K562 (cell line): ENCODE measurements at regions not wholly inside any gene's neighbourhood (a gene's known extent, or its start where the extent isn't known, plus 50 kb on each side); places are given as distances from the start of the nearest gene placed in this dataset.

Experiments
- CBX2 ChIP-seq: fragments of 200-600 bp; sonication (generic); IDR thresholded peaks from one replicate; pipeline ENCODE4 v1.6.1; 2012; ENCODE audit warnings: mild to moderate bottlenecking, low read length, inconsistent platforms; ENCODE audit not compliant: insufficient read depth, poor library complexity, severe bottlenecking
- CTCF ChIP-seq, 3 experiments: IDR thresholded peaks in 2 of 3; conservative IDR thresholded peaks in 1 of 3; 2 replicates each; pipeline ENCODE4 v1.5.1; 2011 to 2012; ENCODE audit warnings: low read length in 3 of 3, mild to moderate bottlenecking in 3 of 3, control low read depth in 2 of 3, improper control_type of control experiment in 1 of 3, inconsistent platforms in 1 of 3, low read depth in 1 of 3, mixed read lengths in 1 of 3, moderate library complexity in 1 of 3; ENCODE audit not compliant: insufficient read depth in 2 of 3
- FOXP1 ChIP-seq: sonication (generic); formaldehyde crosslinking; IDR thresholded peaks from 2 replicates; pipeline ENCODE4 v1.8.0; 2022; ENCODE audit warnings: mild to moderate bottlenecking, missing genetic modification reagents
- IFI16 ChIP-seq: fragments of 250-450 bp; sonication (Bioruptor Pico); IDR thresholded peaks from 2 replicates; pipeline ENCODE4 v2.1.2; 2022; ENCODE audit warnings: mild to moderate bottlenecking, inconsistent platforms
- IRF1 ChIP-seq: sonication (generic); formaldehyde crosslinking; IDR thresholded peaks from 2 replicates; pipeline ENCODE4 v1.8.0; 2022; ENCODE audit warnings: missing genetic modification reagents, mild to moderate bottlenecking, borderline replicate concordance
- TEAD4 ChIP-seq, 2 experiments: sonication (generic) in 1 of 2; formaldehyde crosslinking in 1 of 2; IDR thresholded peaks; 2 replicates each; pipeline versions ENCODE4 v1.6.1 to v1.8.0; 2012 to 2022; ENCODE audit warnings: borderline replicate concordance in 1 of 2, inconsistent platforms in 1 of 2, low read length in 1 of 2, mild to moderate bottlenecking in 1 of 2, missing genetic modification reagents in 1 of 2

GRCh38 chr9:78982849-78983248 lies 588.9 kb upstream of the TLE4 start:
- TF ChIP-seq TEAD4 (IDR thresholded peaks at IDR 0.05; ENCODE audit: low read length): no peak
- no peak for TF ChIP-seq TEAD4 (CRISPR knock-in tag; IDR thresholded peaks at IDR 0.05; ENCODE audit: borderline replicate concordance)
- TF ChIP-seq IFI16: no peak
- TF ChIP-seq CTCF (IDR thresholded peaks at IDR 0.05 in 2 of 3, conservative IDR thresholded peaks at IDR 0.05 in 1 of 3; ENCODE audit: insufficient read depth in 2 of 3, low read depth in 1 of 3, low read length in 3 of 3): no peak
- no peak for TF ChIP-seq IRF1
- no peak for TF ChIP-seq FOXP1 (CRISPR knock-in tag)
- TF ChIP-seq CBX2: no peak
